Psoas muscle (tissue), 7 donors: ENCODE measurements at regions not wholly inside any gene's neighbourhood (a gene's known extent, or its start where the extent isn't known, plus 50 kb on each side); places are given as distances from the start of the nearest gene placed in this dataset.

Experiments used
- ATAC-seq, 4 donors: fragments of 200-7000 bp; cut with Tn5 transposase; one replicate each; pipeline ENCODE4 v1.9.1; 2020; ENCODE audit warnings: moderate library complexity in 3 of 4, mild to moderate bottlenecking in 2 of 4
- DNase-seq, 2 donors: peaks; one replicate each; pipeline ENCODE4 v3.0.0-alpha.2; 2020
- H3K27ac ChIP-seq: fragments of 200-600 bp; one replicate; pipeline ENCODE4 v1.8.0; 2022
- H3K27me3 ChIP-seq, 3 donors: fragments of 200-600 bp in 1 of 3; one replicate each; pipeline versions ENCODE4 v1.6.1 to v1.8.0; 2013 to 2022; ENCODE audit warnings: low read length in 2 of 3, mild to moderate bottlenecking in 2 of 3, moderate library complexity in 1 of 3; ENCODE audit not compliant: insufficient read depth in 3 of 3
- H3K36me3 ChIP-seq, 2 donors: fragments of 200-600 bp in 1 of 2; one replicate each; pipeline versions ENCODE4 v1.6.1 to v1.8.0; 2013 to 2022; ENCODE audit warnings: low read depth in 1 of 2, mild to moderate bottlenecking in 1 of 2, moderate library complexity in 1 of 2; ENCODE audit not compliant: insufficient read depth in 1 of 2
- H3K4me1 ChIP-seq: fragments of 200-600 bp; one replicate; pipeline ENCODE4 v1.8.0; 2022
- H3K4me3 ChIP-seq: fragments of 200-600 bp; one replicate; pipeline ENCODE4 v1.8.0; 2022; ENCODE audit warnings: mild to moderate bottlenecking
- H3K9me3 ChIP-seq: fragments of 200-600 bp; one replicate; pipeline ENCODE4 v1.8.0; 2022
- CTCF ChIP-seq: fragments of 200-600 bp; IDR thresholded peaks from one replicate; pipeline ENCODE4 v1.8.0; 2022; ENCODE audit warnings: antibody characterized with exemption
- WGBS, 3 donors: extraction: QIAGEN DNeasy Blood & Tissue Kit; methylation state at CpG; one replicate each; pipeline versions ENCODE4 v1.1.6 to v1.1.7; 2013; 5-methylcytosine and 5-hydroxymethylcytosine counted together
- intact Hi-C, 2 donors: fragments of 100-400 bp; cut with DNase I; formaldehyde crosslinking; loops; one replicate each; pipeline versions ENCODE4 v1.11.0 to v1.14.2; 2022
- donor health status: healthy with polysubstance abuse.
- donor health status: DM: no; HTN: no; CAD: no; lungs with moderate emphysema.
- donor health status: Bipolar disorder and iron deficiency.
- donor health status: healthy.
- donor health status: DM: yes; HTN: yes; CAD: no.
- donor health status: DM: no; HTN: no; CAD: no.
- donor health status: DM: yes; HTN: yes; CAD: no.

GRCh38 chr7:156179872-156180390 lies 367.7 kb upstream of the SHH start:
- H3K4me1 ChIP-seq = no peaks in the 10 kb centered on the region
- H3K27ac ChIP-seq = no peak overlapping the region
- peaks cover 0 to 1% (median 0%) of the 10 kb centered on the region in 3 donors for H3K27me3 ChIP-seq
- 77 to 83% (median 82%) methylated on average over 13 of the region's 13 CpGs for WGBS, 3 donors
- no peaks in the 10 kb centered on the region for H3K36me3 ChIP-seq
- intact Hi-C loops = no loop called here
- TF ChIP-seq CTCF = no peak
- H3K9me3 ChIP-seq = no peaks in the 10 kb centered on the region
- H3K4me3 ChIP-seq = no peak overlapping the region
- no peak for ATAC-seq
- DNase-seq = no peak

GRCh38 chr7:156178857-156179256 lies 366.6 kb upstream of the SHH start:
- DNase-seq (no peak), ATAC-seq (no peak)
- no peak overlapping the region for H3K4me3 ChIP-seq
- H3K36me3 ChIP-seq = no peaks in the 10 kb centered on the region
- WGBS, 3 donors = 84 to 89% (median 85%) methylated on average over 13 of the region's 13 CpGs
- intact Hi-C loops = no loop called here
- peaks cover 0 to 1% (median 0%) of the 10 kb centered on the region in 3 donors for H3K27me3 ChIP-seq
- no peak overlapping the region for H3K27ac ChIP-seq
- no peaks in the 10 kb centered on the region for H3K9me3 ChIP-seq
- no peak for TF ChIP-seq CTCF
- no peaks in the 10 kb centered on the region for H3K4me1 ChIP-seq

- Histone ChIP-seq H3K36me3 (no peaks in the 10 kb centered on the region), H3K27me3 (peaks cover 0 to 1% (median 0%) of the 10 kb centered on the region in 3 donors)
- 59 to 67% (median 63%) methylated on average over 15 of the region's 15 CpGs for WGBS, 3 donors
These were observed 366.0 kb upstream of the SHH start for GRCh38 chr7:156178214-156178613.

GRCh38 chr7:156177422-156178055 lies 365.3 kb upstream of the SHH start:
- DNase-seq (no peak), ATAC-seq (no peak)
- WGBS, 3 donors = 23 to 35% (median 29%) methylated on average over 22 of the region's 22 CpGs
- H3K27ac ChIP-seq = no peak overlapping the region
- TF ChIP-seq CTCF = no peak
- H3K4me1 ChIP-seq = no peaks in the 10 kb centered on the region
- H3K27me3 ChIP-seq = peaks cover 0 to 1% (median 0%) of the 10 kb centered on the region in 3 donors
- H3K9me3 ChIP-seq = no peaks in the 10 kb centered on the region
- intact Hi-C loops = no loop called here
- H3K36me3 ChIP-seq = no peaks in the 10 kb centered on the region
- no peak overlapping the region for H3K4me3 ChIP-seq

More at GRCh38 chr7:156178214-156178613, 366.0 kb upstream of the SHH start:
- no peak for ATAC-seq
- DNase-seq = no peak
- TF ChIP-seq CTCF = no peak
- intact Hi-C loops = no loop called here
- Histone ChIP-seq H3K4me3 (no peak overlapping the region), H3K9me3 (no peaks in the 10 kb centered on the region), H3K27ac (no peak overlapping the region), H3K4me1 (no peaks in the 10 kb centered on the region)

GRCh38 chr7:156176039-156176438 lies 363.8 kb upstream of the SHH start:
- H3K27ac ChIP-seq = no peak overlapping the region
- 80 to 92% (median 89%) methylated on average over 7 of the region's 7 CpGs for WGBS, 3 donors

More at GRCh38 chr7:156176039-156176438, 363.8 kb upstream of the SHH start:
- no peaks in the 10 kb centered on the region for H3K9me3 ChIP-seq
- intact Hi-C loops = no loop called here
- H3K36me3 ChIP-seq = no peaks in the 10 kb centered on the region
- H3K27me3 ChIP-seq = no peaks in the 10 kb centered on the region
- no peak for ATAC-seq
- H3K4me1 ChIP-seq = no peaks in the 10 kb centered on the region
- no peak for DNase-seq
- no peak for TF ChIP-seq CTCF
- H3K4me3 ChIP-seq = no peak overlapping the region
